ENCODE measurements at regions not wholly inside any gene's neighbourhood (a gene's known extent, or its start where the extent isn't known, plus 50 kb on each side); places are given as distances from the start of the nearest gene placed in this dataset.

- TF ChIP-seq RNF2 (IDR thresholded peaks at IDR 0.05; ENCODE audit: borderline replicate concordance, low read depth, low read length, missing control alignments, poor library complexity, severe bottlenecking) (no peak), RXRA (IDR thresholded peaks at IDR 0.05; ENCODE audit: insufficient read depth, low read depth, low read length) (no peak), POLR2A (IDR thresholded peaks at IDR 0.05; ENCODE audit: control extremely low read depth in 1 of 2, low read depth in 2 of 2, low read length in 2 of 2) (no peak), KDM1A (IDR thresholded peaks at IDR 0.05; ENCODE audit: borderline replicate concordance, low read length) (no peak), CEBPB (IDR thresholded peaks at IDR 0.05; ENCODE audit: low read depth, low read length) (no peak)
Measured at GRCh38 chr13:44195245-44195644, 178.4 kb upstream of the SERP2 start (continued).
